Transverse colon (tissue), 3 donors: ENCODE measurements at regions not wholly inside any gene's neighbourhood (a gene's known extent, or its start where the extent isn't known, plus 50 kb on each side); places are given as distances from the start of the nearest gene placed in this dataset.

Source experiments
- CTCF ChIP-seq, 5 experiments: fragments of 200-600 bp in 3 of 5; fragments of 450-650 bp in 2 of 5; sonication (generic) in 3 of 5; IDR thresholded peaks; 1 replicate in 2 of 5; 2 replicates in 3 of 5; pipeline ENCODE4 v1.5.1; 2016 to 2017; ENCODE audit warnings: antibody characterized with exemption in 5 of 5, inconsistent platforms in 3 of 5, mild to moderate bottlenecking in 2 of 5, moderate library complexity in 1 of 5
- EP300 ChIP-seq: sonication (generic); formaldehyde crosslinking; IDR thresholded peaks from one replicate; pipeline ENCODE4 v1.6.1; 2017; ENCODE audit warnings: antibody characterized with exemption, low read depth

GRCh38 chr5:42924686-42925085 lies 113.0 kb upstream of the SELENOP start:
- TF ChIP-seq CTCF (IDR thresholded peaks at IDR 0.05): no peak
- TF ChIP-seq EP300: no peak
